Body of pancreas (tissue), 4 donors: ENCODE measurements at regions not wholly inside any gene's neighbourhood (a gene's known extent, or its start where the extent isn't known, plus 50 kb on each side); places are given as distances from the start of the nearest gene placed in this dataset.

ENCODE experiments used
- POLR2A ChIP-seq, 3 donors: fragments of 450-650 bp; IDR thresholded peaks; one replicate each; pipeline ENCODE4 v1.6.1; 2016; ENCODE audit warnings: antibody characterized with exemption in 3 of 3, mild to moderate bottlenecking in 2 of 3
- TF ChIP-seq, protein P1 (sequence below), 7 experiments: fragments of 450-650 bp in 4 of 7; fragments of 200-600 bp in 3 of 7; sonication (generic) in 3 of 7; IDR thresholded peaks; one replicate each; pipeline ENCODE4 v1.5.1; 2016 to 2019; ENCODE audit warnings: antibody characterized with exemption in 7 of 7

DNA sequence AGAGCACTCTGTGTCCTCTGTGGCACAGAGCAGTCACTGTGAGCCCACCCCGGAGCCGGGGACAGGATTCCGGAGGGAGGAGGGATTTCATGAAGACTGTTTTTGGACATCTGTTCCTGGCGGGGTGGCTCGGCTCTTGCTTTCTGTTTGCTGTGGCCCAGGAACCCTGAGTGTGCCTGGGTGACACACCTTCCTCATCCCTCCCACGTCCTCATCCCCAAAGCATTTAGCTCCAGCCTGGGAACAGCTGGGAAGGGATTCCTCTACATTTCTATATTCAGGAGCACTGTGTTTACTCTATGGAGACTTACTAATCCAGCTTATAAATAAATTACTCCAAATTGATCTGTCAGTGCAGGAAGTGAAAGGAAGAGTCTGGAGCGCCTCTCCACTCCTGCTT, 97.8 kb upstream of the UBL3 start:
- TF ChIP-seq, protein P1, sequence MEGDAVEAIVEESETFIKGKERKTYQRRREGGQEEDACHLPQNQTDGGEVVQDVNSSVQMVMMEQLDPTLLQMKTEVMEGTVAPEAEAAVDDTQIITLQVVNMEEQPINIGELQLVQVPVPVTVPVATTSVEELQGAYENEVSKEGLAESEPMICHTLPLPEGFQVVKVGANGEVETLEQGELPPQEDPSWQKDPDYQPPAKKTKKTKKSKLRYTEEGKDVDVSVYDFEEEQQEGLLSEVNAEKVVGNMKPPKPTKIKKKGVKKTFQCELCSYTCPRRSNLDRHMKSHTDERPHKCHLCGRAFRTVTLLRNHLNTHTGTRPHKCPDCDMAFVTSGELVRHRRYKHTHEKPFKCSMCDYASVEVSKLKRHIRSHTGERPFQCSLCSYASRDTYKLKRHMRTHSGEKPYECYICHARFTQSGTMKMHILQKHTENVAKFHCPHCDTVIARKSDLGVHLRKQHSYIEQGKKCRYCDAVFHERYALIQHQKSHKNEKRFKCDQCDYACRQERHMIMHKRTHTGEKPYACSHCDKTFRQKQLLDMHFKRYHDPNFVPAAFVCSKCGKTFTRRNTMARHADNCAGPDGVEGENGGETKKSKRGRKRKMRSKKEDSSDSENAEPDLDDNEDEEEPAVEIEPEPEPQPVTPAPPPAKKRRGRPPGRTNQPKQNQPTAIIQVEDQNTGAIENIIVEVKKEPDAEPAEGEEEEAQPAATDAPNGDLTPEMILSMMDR (IDR thresholded peaks at IDR 0.05): no peak
- no peak for TF ChIP-seq POLR2A (IDR thresholded peaks at IDR 0.05)
